IPS DF 4.7 (cell line): ENCODE measurements at regions not wholly inside any gene's neighbourhood (a gene's known extent, or its start where the extent isn't known, plus 50 kb on each side); places are given as distances from the start of the nearest gene placed in this dataset.
"Not testable (repeated sequence)": the region's sequence is repeated elsewhere in the genome, so short reads cannot be mapped to it uniquely, and the experiment has no call there.

ENCODE experiments used
- DNase-seq: peaks from one replicate; pipeline ENCODE4 v3.0.0-alpha.2; 2013; ENCODE audit warnings: low spot score; ENCODE audit errors: extremely low read depth

GRCh38 chr7:131649003-131649541 lies 92.6 kb upstream of the PODXL start:
- no peak for DNase-seq

- DNase-seq = no peak
Measured at GRCh38 chr7:131648491-131648890, 92.1 kb upstream of the PODXL start.

DNA sequence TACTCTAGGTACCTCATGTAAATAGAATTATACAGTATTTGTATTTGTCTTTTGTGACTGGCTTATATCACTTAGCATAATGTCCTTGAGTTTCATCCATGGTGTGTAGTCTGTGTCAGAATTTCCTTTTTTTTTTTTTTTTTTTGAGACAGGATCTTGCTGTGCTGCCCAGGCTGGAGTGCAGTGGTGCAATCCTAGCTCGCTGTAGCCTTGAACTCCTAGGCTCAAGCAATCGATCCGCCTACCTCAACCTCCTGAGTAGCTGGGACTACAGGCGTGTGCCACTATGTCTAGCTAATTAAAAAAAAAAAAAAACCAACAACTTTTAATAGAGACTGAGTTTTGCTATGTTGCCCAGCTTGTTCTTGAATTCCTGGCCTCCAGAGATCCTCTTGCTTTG lies 89.8 kb upstream of the PODXL start:
- DNase-seq = no peak

- no peak for DNase-seq
Measured at GRCh38 chr7:131642429-131642828, 86.0 kb upstream of the PODXL start.

GRCh38 chr7:131640686-131641085 lies 84.3 kb upstream of the PODXL start:
- no peak for DNase-seq

- DNase-seq = no peak
Measured at GRCh38 chr7:131638641-131639430, 82.4 kb upstream of the PODXL start.

- no peak for DNase-seq
Measured at GRCh38 chr7:131637859-131638258, 81.4 kb upstream of the PODXL start.

DNA sequence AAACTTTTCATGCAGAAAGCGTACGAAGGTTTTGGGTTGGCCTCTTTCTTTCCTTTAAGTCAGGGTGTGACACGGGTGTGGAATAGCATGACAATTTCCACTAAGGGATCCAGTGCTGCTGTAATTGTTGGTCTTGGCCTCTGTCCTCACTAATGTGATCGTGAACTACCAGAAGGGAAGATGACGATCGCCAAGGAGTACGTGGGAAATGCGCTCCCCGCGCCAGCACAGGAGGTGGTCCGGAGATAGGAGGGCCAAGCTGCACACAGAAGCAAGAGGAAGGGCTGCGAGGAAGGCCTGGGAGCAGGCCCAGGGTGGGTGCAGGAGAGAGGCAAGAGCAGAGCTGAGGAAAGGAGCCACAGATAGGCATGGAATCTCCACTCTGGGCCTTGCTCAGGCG lies 79.7 kb upstream of the PODXL start:
- no peak for DNase-seq

DNA sequence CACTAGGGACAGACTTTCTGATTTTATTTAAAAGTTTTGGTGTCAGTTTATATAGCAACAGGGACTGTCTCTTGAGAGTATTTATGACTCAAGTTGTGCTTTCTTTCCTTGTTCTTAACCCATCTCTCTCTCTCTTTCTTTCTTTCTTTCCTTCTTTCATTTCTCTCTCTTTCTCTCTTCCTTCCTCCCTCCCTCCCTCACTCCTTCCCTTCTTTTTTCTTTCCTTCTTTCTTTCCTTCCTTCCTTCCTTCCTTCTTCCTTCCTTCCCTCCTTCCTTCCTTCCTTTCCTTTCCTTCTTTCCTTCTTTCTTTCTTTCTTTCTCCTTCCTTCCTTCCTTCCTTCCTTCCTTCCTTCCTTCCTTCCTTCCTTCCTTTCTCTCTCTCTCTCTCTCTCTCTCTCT lies 77.8 kb upstream of the PODXL start:
- DNase-seq = not testable (repeated sequence)

GRCh38 chr7:131633342-131633843 lies 77.0 kb upstream of the PODXL start:
- DNase-seq = no peak

- no peak for DNase-seq
Measured at GRCh38 chr7:131630427-131630826, 74.0 kb upstream of the PODXL start.

DNA sequence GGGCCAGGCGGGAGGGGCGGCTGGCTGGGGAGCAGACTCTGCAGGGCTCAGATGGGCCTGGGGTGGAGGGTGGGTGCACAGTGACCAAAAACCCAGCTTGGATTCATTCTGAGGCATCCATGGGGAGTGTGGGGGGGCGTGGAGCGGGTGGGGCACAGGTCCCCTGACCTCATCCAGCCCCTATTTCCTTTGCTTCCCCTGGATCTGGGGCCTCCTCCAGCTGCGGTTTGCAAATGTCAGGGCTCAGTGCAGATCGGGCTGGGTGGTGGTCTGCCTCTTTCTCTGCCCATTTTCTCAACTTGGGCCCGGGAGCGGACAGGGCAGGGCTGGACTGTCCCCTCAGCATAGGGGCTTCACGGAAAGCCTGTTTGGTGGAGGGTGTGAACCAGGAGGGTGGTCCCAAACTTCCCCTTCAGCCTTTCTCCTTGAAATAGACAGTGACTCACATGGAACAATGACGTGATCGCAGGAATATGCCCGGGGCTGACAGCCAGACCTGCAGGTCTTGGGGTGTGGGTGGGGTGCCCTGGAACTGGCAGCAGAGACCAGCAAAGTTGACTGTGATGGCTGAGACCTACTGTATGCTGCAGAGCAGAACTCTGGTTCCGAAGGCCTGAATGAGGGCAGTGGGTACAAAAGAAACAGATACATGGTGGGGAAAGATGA lies 72.9 kb upstream of the PODXL start:
- no peak for DNase-seq

GRCh38 chr7:131628634-131629033 lies 72.2 kb upstream of the PODXL start:
- DNase-seq = no peak

DNA sequence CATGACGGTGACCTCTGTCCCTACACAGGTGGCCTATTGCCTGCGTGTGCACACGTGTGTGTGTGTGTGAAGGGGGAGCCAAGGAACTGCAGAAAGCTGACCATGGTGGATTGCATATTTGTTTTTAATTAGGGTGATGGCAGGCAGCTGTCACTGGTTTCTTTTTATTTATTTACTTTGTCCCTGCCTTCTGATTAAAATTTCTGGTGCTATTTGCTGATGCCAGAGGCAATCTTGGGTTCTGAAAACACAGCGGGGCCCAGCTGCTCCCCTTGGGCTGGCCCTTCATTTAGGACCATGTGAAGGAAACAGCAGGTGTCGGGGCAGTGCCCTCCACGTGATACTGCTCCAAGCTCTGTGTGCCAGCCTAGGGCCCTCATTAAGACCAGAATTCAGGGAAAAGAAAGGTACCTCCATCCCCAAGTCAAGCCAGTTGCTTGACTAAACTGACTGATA lies 71.3 kb upstream of the PODXL start:
- no peak for DNase-seq

GRCh38 chr7:131626643-131627042 lies 70.2 kb upstream of the PODXL start:
- no peak for DNase-seq

GRCh38 chr7:131625817-131626372 lies 69.5 kb upstream of the PODXL start:
- DNase-seq = peak; percentile 71

- DNase-seq = not testable (repeated sequence)
Measured at GRCh38 chr7:131625345-131625744, 68.9 kb upstream of the PODXL start.

GRCh38 chr7:131624536-131624935 lies 68.1 kb upstream of the PODXL start:
- no peak for DNase-seq

DNA sequence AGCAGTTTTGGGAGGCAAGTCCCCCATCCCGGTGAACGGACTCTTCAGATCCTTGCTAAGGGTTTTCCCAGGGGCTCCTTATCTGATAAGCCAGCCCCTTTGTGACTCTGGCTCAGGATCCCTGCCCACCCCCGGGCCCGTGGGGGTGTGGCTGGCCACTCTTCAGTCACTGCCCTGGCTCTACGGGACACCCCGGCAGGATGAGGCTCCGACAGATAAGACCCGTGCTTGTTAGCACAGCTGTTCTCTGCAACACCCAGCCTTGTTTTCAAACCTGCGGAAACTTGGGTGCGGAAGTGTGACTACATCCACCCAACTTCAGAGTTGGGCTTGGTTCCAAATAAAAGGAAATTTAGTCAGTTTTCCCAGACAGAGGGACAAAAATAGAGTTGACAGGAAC lies 66.7 kb upstream of the PODXL start:
- DNase-seq = no peak

DNA sequence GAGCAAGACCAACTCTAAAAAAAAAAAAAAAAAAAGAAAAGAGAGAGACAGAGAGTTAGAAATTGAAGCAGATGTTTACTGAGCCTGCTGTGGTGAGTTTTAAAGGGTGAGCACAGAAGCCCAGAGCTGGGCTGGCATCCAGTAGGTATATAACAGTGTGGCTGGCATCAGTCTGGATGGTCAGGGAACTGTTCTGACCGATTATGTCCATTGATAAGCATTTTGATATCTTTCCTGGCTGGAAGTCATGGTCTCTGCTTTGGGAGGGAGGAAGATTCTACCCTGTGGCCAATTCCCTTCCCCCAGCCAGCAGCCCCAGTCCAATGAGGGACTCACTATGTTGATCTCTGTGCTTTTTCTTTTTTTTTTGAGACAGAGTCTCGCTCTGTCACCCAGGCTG lies 65.2 kb upstream of the PODXL start:
- DNase-seq = no peak

DNA sequence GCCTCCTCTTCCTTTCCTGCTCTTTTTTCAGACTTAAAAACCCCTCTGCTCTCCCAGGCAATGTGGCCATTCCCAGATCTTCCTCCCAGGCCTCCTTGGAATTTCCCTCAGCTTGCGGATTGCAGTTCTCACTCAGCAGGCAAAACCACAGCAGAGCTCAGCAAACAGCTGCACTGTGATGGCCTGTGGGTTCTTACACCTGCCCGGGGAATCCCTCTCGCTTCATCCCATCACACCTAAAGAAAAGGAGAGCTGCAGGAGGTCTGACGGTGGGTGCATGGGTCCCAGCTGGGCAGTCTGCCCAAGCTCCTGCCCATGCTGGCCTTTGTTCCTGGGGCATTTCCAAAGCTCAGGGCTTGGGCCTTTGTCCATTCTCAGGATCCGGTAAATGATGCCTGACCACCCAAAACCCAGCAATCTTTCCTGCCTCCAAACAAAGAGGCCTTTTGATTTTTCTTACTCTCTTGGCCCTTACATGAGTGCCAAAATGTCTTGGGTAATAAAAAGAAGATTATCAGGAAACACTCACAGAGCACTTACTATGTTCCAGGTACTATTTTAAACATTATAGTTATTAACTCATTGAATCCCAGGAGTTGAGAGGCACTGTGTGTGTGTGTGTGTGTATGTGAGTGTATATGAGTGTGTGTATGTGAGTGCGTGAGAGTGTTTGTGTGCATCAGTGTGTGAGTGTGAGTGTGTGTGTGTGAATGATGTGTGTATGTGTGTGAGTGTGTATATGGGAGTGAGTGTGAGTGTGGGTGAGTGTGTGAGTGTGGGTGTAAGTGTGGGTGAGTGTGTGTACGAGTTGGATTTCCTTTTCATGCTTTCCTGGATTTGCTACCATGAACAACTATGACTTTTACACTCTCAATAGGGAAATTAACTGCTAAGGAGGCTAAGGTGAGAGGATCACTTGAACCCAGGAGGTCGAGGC lies 64.5 kb upstream of the PODXL start:
- no peak for DNase-seq
